GM20000 (cell line): ENCODE measurements at regions not wholly inside any gene's neighbourhood (a gene's known extent, or its start where the extent isn't known, plus 50 kb on each side); places are given as distances from the start of the nearest gene placed in this dataset.
"Not testable (repeated sequence)": the region's sequence is repeated elsewhere in the genome, so short reads cannot be mapped to it uniquely, and the experiment has no call there.

Experiments used
- DNase-seq: peaks from one replicate; pipeline ENCODE4 v3.0.0; 2012; ENCODE audit warnings: low spot score
- TF ChIP-seq, protein P1 (sequence below): IDR thresholded peaks from 2 replicates; pipeline ENCODE4 v1.5.1; 2012; ENCODE audit warnings: mild to moderate bottlenecking, control low read depth; ENCODE audit errors: extremely low read depth, missing control alignments

- TF ChIP-seq, protein P1, sequence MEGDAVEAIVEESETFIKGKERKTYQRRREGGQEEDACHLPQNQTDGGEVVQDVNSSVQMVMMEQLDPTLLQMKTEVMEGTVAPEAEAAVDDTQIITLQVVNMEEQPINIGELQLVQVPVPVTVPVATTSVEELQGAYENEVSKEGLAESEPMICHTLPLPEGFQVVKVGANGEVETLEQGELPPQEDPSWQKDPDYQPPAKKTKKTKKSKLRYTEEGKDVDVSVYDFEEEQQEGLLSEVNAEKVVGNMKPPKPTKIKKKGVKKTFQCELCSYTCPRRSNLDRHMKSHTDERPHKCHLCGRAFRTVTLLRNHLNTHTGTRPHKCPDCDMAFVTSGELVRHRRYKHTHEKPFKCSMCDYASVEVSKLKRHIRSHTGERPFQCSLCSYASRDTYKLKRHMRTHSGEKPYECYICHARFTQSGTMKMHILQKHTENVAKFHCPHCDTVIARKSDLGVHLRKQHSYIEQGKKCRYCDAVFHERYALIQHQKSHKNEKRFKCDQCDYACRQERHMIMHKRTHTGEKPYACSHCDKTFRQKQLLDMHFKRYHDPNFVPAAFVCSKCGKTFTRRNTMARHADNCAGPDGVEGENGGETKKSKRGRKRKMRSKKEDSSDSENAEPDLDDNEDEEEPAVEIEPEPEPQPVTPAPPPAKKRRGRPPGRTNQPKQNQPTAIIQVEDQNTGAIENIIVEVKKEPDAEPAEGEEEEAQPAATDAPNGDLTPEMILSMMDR = no peak
- no peak for DNase-seq
Observed at GRCh38 chr3:87120881-87121280, 106.2 kb upstream of the CHMP2B start.

- DNase-seq = no peak
- TF ChIP-seq, protein P1 = no peak
Observed at GRCh38 chr3:87120236-87120635, 106.9 kb upstream of the CHMP2B start.

DNA sequence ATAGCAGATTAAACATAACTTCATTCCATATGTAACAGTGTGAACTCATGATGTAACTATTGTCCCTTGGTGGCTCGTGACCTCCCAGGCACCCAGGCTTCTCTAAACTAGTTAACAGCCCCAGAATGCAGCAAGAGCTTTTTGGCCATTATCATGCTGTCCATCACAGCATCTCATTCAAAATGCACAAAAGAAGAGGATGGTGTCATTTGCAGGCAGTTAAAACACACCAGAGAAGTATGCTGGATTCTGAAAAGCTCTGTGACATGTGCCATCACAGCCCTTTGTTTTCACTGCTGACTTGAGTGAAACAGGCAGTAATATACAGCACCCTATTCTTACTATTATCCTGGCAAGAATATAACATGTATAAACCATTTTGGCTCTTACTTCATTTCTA lies 117.6 kb upstream of the CHMP2B start:
- TF ChIP-seq, protein P1 = no peak
- no peak for DNase-seq

GRCh38 chr3:87101861-87102625 lies 111.1 kb upstream of the VGLL3 start:
- TF ChIP-seq, protein P1 = no peak
- DNase-seq = no peak

- DNase-seq = not testable (repeated sequence)
Observed at GRCh38 chr3:87097733-87098132, 106.8 kb upstream of the VGLL3 start.

- DNase-seq = no peak
- TF ChIP-seq, protein P1 = no peak
Observed at GRCh38 chr3:87090631-87091030, 99.7 kb upstream of the VGLL3 start.

GRCh38 chr3:87088993-87089841 lies 98.3 kb upstream of the VGLL3 start:
- TF ChIP-seq, protein P1 = no peak

More at GRCh38 chr3:87088993-87089841, 98.3 kb upstream of the VGLL3 start:
- peak; percentile 19 for DNase-seq
